HepG2 (cell line): ENCODE measurements at regions not wholly inside any gene's neighbourhood (a gene's known extent, or its start where the extent isn't known, plus 50 kb on each side); places are given as distances from the start of the nearest gene placed in this dataset.

Experiments used
- ATAC-seq: fragments of 200-7000 bp; cut with Tn5 transposase; 3 replicates; pipeline ENCODE4 v1.9.1; 2020; ENCODE audit warnings: mild to moderate bottlenecking, moderate library complexity
- BruUV-seq: library from RNA; stranded (reverse); fragments of 400-500 nt; replicated peaks from 2 replicates; lab custom pipeline; 2021; lab: Mats Ljungman, UMichigan
- CTCF ChIA-PET: fragments of 300-600 bp; formaldehyde crosslinking; extraction: SDS; loops from one replicate; lab custom pipeline; 2021; ENCODE audit warnings: low total read pairs, inconsistent platforms, low intra/inter-chr PET ratio; lab: Yijun Ruan, JAX
- POLR2A ChIA-PET: fragments of 350-600 bp; sonication (Branson Sonifier 250); formaldehyde crosslinking; loops from one replicate; lab custom pipeline; 2020; ENCODE audit warnings: antibody characterized with exemption, inconsistent platforms; lab: Yijun Ruan, JAX
- DNase-seq: peaks from one replicate; pipeline ENCODE4 v3.0.0-alpha.2; 2015; ENCODE audit warnings: low spot score
- FAIRE-seq: peaks from 3 replicates; lab custom pipeline; 2011; peaks lifted over from hg19 to GRCh38; lab: Jason Lieb, UNC
- H2AFZ ChIP-seq: one replicate; pipeline ENCODE4 v1.6.1; 2011; ENCODE audit warnings: low read length, inconsistent platforms
- H3K27ac ChIP-seq: fragments of 300-600 bp; 3 replicates; pipeline ENCODE4 v1.8.0; 2011; ENCODE audit warnings: mixed run types, mild to moderate bottlenecking, mixed read lengths, low read length, inconsistent platforms; ENCODE audit not compliant: insufficient read depth; ENCODE audit errors: extremely low read length
- H3K27me3 ChIP-seq, 2 experiments: fragments of 200-600 bp in 1 of 2; 2 replicates in 1 of 2; 3 replicates in 1 of 2; pipeline versions ENCODE4 v1.6.0 to v1.8.0; 2011; ENCODE audit warnings: low read length in 2 of 2, mild to moderate bottlenecking in 2 of 2, moderate library complexity in 2 of 2, inconsistent platforms in 1 of 2; ENCODE audit not compliant: insufficient read depth in 2 of 2, control insufficient read depth in 1 of 2
- H3K36me3 ChIP-seq, 2 experiments: fragments of 200-600 bp in 1 of 2; replicated peaks in 1 of 2; 2 replicates in 1 of 2; 3 replicates in 1 of 2; pipeline versions ENCODE4 v1.5.1 to v1.8.0; 2011; ENCODE audit warnings: low read length in 2 of 2, inconsistent platforms in 1 of 2; ENCODE audit not compliant: insufficient read depth in 2 of 2, control insufficient read depth in 1 of 2
- H3K4me1 ChIP-seq: 2 replicates; pipeline ENCODE4 v1.5.1; 2012; ENCODE audit warnings: low read length, inconsistent platforms; ENCODE audit not compliant: insufficient read depth
- H3K4me2 ChIP-seq: 2 replicates; pipeline ENCODE4 v1.6.0; 2011; ENCODE audit warnings: low read depth, low read length, inconsistent platforms
- H3K4me3 ChIP-seq, 3 experiments: fragments of 200-600 bp in 1 of 3; sonication (generic), shearing (Covaris generic) in 1 of 3; replicated peaks in 1 of 3; 2 replicates each; pipeline ENCODE4 v1.5.1; 2011 to 2016; ENCODE audit warnings: low read length in 3 of 3, inconsistent platforms in 2 of 3, low read depth in 2 of 3, mild to moderate bottlenecking in 2 of 3, control low read depth in 1 of 3, mixed read lengths in 1 of 3; ENCODE audit not compliant: insufficient read depth in 1 of 3
- H3K79me2 ChIP-seq: one replicate; pipeline ENCODE4 v1.6.1; 2011; ENCODE audit warnings: low read length, inconsistent platforms; ENCODE audit not compliant: insufficient read depth
- H3K9ac ChIP-seq: 2 replicates; pipeline ENCODE4 v1.6.0; 2011; ENCODE audit warnings: mild to moderate bottlenecking, low read depth, low read length, inconsistent platforms; ENCODE audit not compliant: insufficient read depth
- H3K9me3 ChIP-seq: 2 replicates; pipeline ENCODE4 v1.5.1; 2012; ENCODE audit warnings: mild to moderate bottlenecking, low read length
- H4K20me1 ChIP-seq: 2 replicates; pipeline ENCODE4 v1.6.0; 2011; ENCODE audit warnings: inconsistent platforms, mild to moderate bottlenecking, low read length, moderate library complexity; ENCODE audit not compliant: insufficient read depth
- ARNT2 ChIP-seq: sonication (generic); formaldehyde crosslinking; IDR thresholded peaks from 2 replicates; pipeline ENCODE4 v1.8.0; 2022; ENCODE audit warnings: mild to moderate bottlenecking, low read depth, missing genetic modification reagents, moderate library complexity
- GZF1 ChIP-seq: sonication (generic); formaldehyde crosslinking; IDR thresholded peaks from 2 replicates; pipeline ENCODE4 v1.5.1; 2020; ENCODE audit warnings: mild to moderate bottlenecking, missing genetic modification reagents
- HBP1 ChIP-seq: IDR thresholded peaks from 2 replicates; pipeline ENCODE4 v1.6.1; 2016; ENCODE audit warnings: low read depth, control low read depth
- HIVEP1 ChIP-seq: sonication (generic); formaldehyde crosslinking; IDR thresholded peaks from 2 replicates; pipeline ENCODE4 v1.4.0; 2020; ENCODE audit warnings: mild to moderate bottlenecking, missing genetic modification reagents
- KLF6 ChIP-seq: IDR thresholded peaks from 2 replicates; pipeline ENCODE4 v1.8.0; 2016; ENCODE audit warnings: missing biosample characterization, missing genetic modification reagents
- SALL1 ChIP-seq: sonication (generic); formaldehyde crosslinking; IDR thresholded peaks from 2 replicates; pipeline ENCODE4 v1.8.0; 2022; ENCODE audit warnings: mild to moderate bottlenecking, missing genetic modification reagents
- SOX5 ChIP-seq: IDR thresholded peaks from 2 replicates; pipeline ENCODE4 v1.6.1; 2016; ENCODE audit warnings: borderline replicate concordance
- SOX6 ChIP-seq, 2 experiments: fragments of 450-650 bp in 1 of 2; sonication (generic) in 1 of 2; formaldehyde crosslinking in 1 of 2; IDR thresholded peaks; 2 replicates each; pipeline versions ENCODE4 v1.4.0 to v1.6.1; 2017 to 2020; ENCODE audit warnings: antibody characterized with exemption in 1 of 2, mild to moderate bottlenecking in 1 of 2, missing genetic modification reagents in 1 of 2
- STAT6 ChIP-seq: sonication (generic); formaldehyde crosslinking; IDR thresholded peaks from 2 replicates; pipeline ENCODE4 v1.4.0; 2020; ENCODE audit warnings: missing genetic modification reagents, mild to moderate bottlenecking, borderline replicate concordance
- ZBTB42 ChIP-seq: sonication (generic); formaldehyde crosslinking; IDR thresholded peaks from 2 replicates; pipeline ENCODE4 v1.5.0; 2020; ENCODE audit warnings: mild to moderate bottlenecking, missing genetic modification reagents
- ZBTB7A ChIP-seq: sonication (generic); formaldehyde crosslinking; IDR thresholded peaks from 2 replicates; pipeline ENCODE4 v1.8.0; 2022; ENCODE audit warnings: mild to moderate bottlenecking, missing genetic modification reagents
- ZNF572 ChIP-seq: sonication (generic); formaldehyde crosslinking; IDR thresholded peaks from 2 replicates; pipeline ENCODE4 v1.5.1; 2020; ENCODE audit warnings: mild to moderate bottlenecking, missing genetic modification reagents
- ZNF589 ChIP-seq: sonication (generic); formaldehyde crosslinking; conservative IDR thresholded peaks from 2 replicates; pipeline ENCODE4 v1.8.0; 2022; ENCODE audit warnings: mild to moderate bottlenecking, moderate library complexity, missing genetic modification reagents
- ZNF672 ChIP-seq: sonication (generic); formaldehyde crosslinking; IDR thresholded peaks from 2 replicates; pipeline ENCODE4 v1.8.1; 2022; ENCODE audit warnings: missing genetic modification reagents
- ZNF75D ChIP-seq: sonication (generic); formaldehyde crosslinking; IDR thresholded peaks from 2 replicates; pipeline ENCODE4 v1.8.1; 2023; ENCODE audit warnings: missing genetic modification reagents, mild to moderate bottlenecking, borderline replicate concordance
- WGBS: methylation state at CpG from one replicate; pipeline ENCODE4 v1.1.6; 2017; ENCODE audit warnings: low lambda C conversion rate; 5-methylcytosine and 5-hydroxymethylcytosine counted together
- in situ Hi-C: cut with HindIII; loops from 2 replicates; pipeline ENCODE4 v1.10.0; 2017; ENCODE audit warnings: low pct_unique_long_range_greater_than_20kb; ENCODE audit not compliant: extremely low pct_ligation_motif_present
- intact Hi-C: fragments of 100-400 bp; cut with micrococcal nuclease; formaldehyde crosslinking; loops from one replicate; pipeline ENCODE4 v1.10.0; 2022; ENCODE audit not compliant: unreplicated experiment

GRCh38 chr12:89153341-89153740 is 199.0 kb downstream of the DUSP6 start (continued):
- TF ChIP-seq SOX5 (CRISPR knock-in tag) (no peak), ZNF572 (CRISPR knock-in tag) (no peak), KLF6 (CRISPR knock-in tag) (no peak), ARNT2 (CRISPR knock-in tag) (no peak), GZF1 (CRISPR knock-in tag) (no peak), ZBTB42 (CRISPR knock-in tag) (no peak), HIVEP1 (CRISPR knock-in tag) (no peak)

- CTCF ChIA-PET, result no interaction called here
- POLR2A ChIA-PET, result no interaction called here
- no peaks in the 10 kb centered on the region for H3K27me3 ChIP-seq
- in situ Hi-C loops, result no loop called here
- H3K79me2 ChIP-seq, result no peaks in the 10 kb centered on the region
- H4K20me1 ChIP-seq, result no peaks in the 10 kb centered on the region
- no peaks in the 10 kb centered on the region for H3K9me3 ChIP-seq
- BruUV-seq, result no TSS peak
- H3K9ac ChIP-seq, result no peak overlapping the region
- FAIRE-seq, result no peak
- H3K4me1 ChIP-seq, result peaks cover 1% of the 10 kb centered on the region; the same call in 1 of the 2 replicates
- TF ChIP-seq HBP1 (CRISPR knock-in tag) (no peak), STAT6 (CRISPR knock-in tag) (no peak), ZNF75D (CRISPR knock-in tag) (no peak), SALL1 (CRISPR knock-in tag) (no peak), ZNF589 (CRISPR knock-in tag) (no peak), SOX6 (IDR thresholded peaks at IDR 0.05) (no peak), SOX6 (CRISPR knock-in tag; IDR thresholded peaks at IDR 0.05) (no peak), ZBTB7A (CRISPR knock-in tag) (no peak), ZNF672 (no peak)
- TF ChIP-seq, all 625 proteins: peak for 0
- Histone ChIP-seq H3K4me3 (no peak overlapping the region), H3K36me3 (no peaks in the 10 kb centered on the region), H3K27ac (no peak overlapping the region), H2AFZ (no peak overlapping the region), H3K4me2 (no peak overlapping the region)
- DNase-seq (no peak), ATAC-seq (no peak)
- WGBS, result 0% methylated on average over 1 of the region's 1 CpG
- intact Hi-C loops, result no loop called here
Observed at GRCh38 chr12:89151536-89151935, 200.8 kb downstream of the DUSP6 start.
